H1 (cell line): ENCODE measurements at regions not wholly inside any gene's neighbourhood (a gene's known extent, or its start where the extent isn't known, plus 50 kb on each side); places are given as distances from the start of the nearest gene placed in this dataset.

Experiments
- CTCF ChIA-PET: fragments of 300-600 bp; sonication (Branson Sonifier 250); formaldehyde crosslinking; loops from one replicate; lab custom pipeline; 2021; ENCODE audit not compliant: partially characterized antibody; lab: Charles Lee
- POLR2A ChIA-PET: fragments of 300-600 bp; sonication (Branson Sonifier 250); formaldehyde crosslinking; loops from one replicate; lab custom pipeline; 2021; ENCODE audit warnings: inconsistent platforms; ENCODE audit not compliant: partially characterized antibody; lab: Charles Lee
- DNase-seq, 2 experiments: peaks; one replicate each; pipeline versions ENCODE4 v3.0.0 to v3.0.0-alpha.2; 2010 to 2022; ENCODE audit warnings: low spot score in 2 of 2, low read depth in 1 of 2, mixed read lengths in 1 of 2
- FAIRE-seq: peaks from 2 replicates; lab custom pipeline; 2011; peaks lifted over from hg19 to GRCh38; lab: Jason Lieb, UNC
- H2AFZ ChIP-seq: 2 replicates; pipeline ENCODE4 v1.8.1; 2012; ENCODE audit warnings: low read length, inconsistent platforms
- H2AK5ac ChIP-seq: 2 replicates; pipeline ENCODE4 v1.6.1; 2013; ENCODE audit warnings: low read depth, low read length
- H2BK120ac ChIP-seq: replicated peaks from 2 replicates; pipeline ENCODE3; 2013; ENCODE audit warnings: low read depth, low read length, inconsistent platforms
- H2BK12ac ChIP-seq: 2 replicates; pipeline ENCODE4 v1.6.1; 2013; ENCODE audit warnings: low read depth, low read length
- H2BK15ac ChIP-seq: 2 replicates; pipeline ENCODE4 v1.6.1; 2013; ENCODE audit warnings: low read length
- H2BK20ac ChIP-seq: 2 replicates; pipeline ENCODE4 v1.6.1; 2013; ENCODE audit warnings: low read length
- H2BK5ac ChIP-seq: 2 replicates; pipeline ENCODE4 v1.6.1; 2013; ENCODE audit warnings: low read depth, low read length
- H3K14ac ChIP-seq: 2 replicates; pipeline ENCODE4 v1.6.1; 2013; ENCODE audit warnings: inconsistent platforms; ENCODE audit not compliant: insufficient read length
- H3K18ac ChIP-seq: 2 replicates; pipeline ENCODE4 v1.6.1; 2013; ENCODE audit warnings: low read length; ENCODE audit errors: extremely low read depth
- H3K23ac ChIP-seq: 2 replicates; pipeline ENCODE4 v1.6.1; 2013; ENCODE audit warnings: inconsistent platforms; ENCODE audit not compliant: insufficient read length
- H3K23me2 ChIP-seq: 2 replicates; pipeline ENCODE4 v1.6.1; 2013; ENCODE audit warnings: low read depth, low read length
- H3K27ac ChIP-seq: 2 replicates; pipeline ENCODE4 v1.6.1; 2011; ENCODE audit warnings: low read depth, low read length, inconsistent platforms
- H3K27me3 ChIP-seq, 4 experiments: replicated peaks in 1 of 4; 1 replicate in 1 of 4; 2 replicates in 3 of 4; pipeline versions ENCODE4 v1.6.1 to v1.8.1; 2011 to 2013; ENCODE audit warnings: low read length in 3 of 4, mild to moderate bottlenecking in 3 of 4, inconsistent platforms in 2 of 4, mixed read lengths in 2 of 4, moderate library complexity in 1 of 4; ENCODE audit not compliant: control insufficient read depth in 3 of 4, insufficient read depth in 3 of 4; ENCODE audit errors: extremely low read depth in 1 of 4
- H3K36me3 ChIP-seq, 4 experiments: 2 replicates each; pipeline versions ENCODE4 v1.6.1 to v1.8.1; 2011 to 2013; ENCODE audit warnings: mild to moderate bottlenecking in 4 of 4, low read length in 3 of 4, moderate library complexity in 2 of 4, control low read depth in 1 of 4, inconsistent platforms in 1 of 4; ENCODE audit not compliant: insufficient read depth in 4 of 4, control insufficient read depth in 2 of 4
- H3K4ac ChIP-seq: replicated peaks from 2 replicates; pipeline ENCODE3; 2013; ENCODE audit warnings: low read length, low read depth, mixed read lengths, inconsistent platforms; ENCODE audit not compliant: insufficient read length
- H3K4me1 ChIP-seq, 4 experiments: replicated peaks in 1 of 4; 1 replicate in 1 of 4; 2 replicates in 3 of 4; pipeline versions ENCODE4 v1.6.1 to v1.8.1; 2011 to 2013; ENCODE audit warnings: low read length in 3 of 4, inconsistent platforms in 2 of 4, mixed read lengths in 1 of 4; ENCODE audit not compliant: insufficient read depth in 4 of 4, control insufficient read depth in 3 of 4
- H3K4me2 ChIP-seq, 2 experiments: 2 replicates each; pipeline versions ENCODE4 v1.6.1 to v1.8.1; 2011 to 2013; ENCODE audit warnings: low read depth in 2 of 2, low read length in 2 of 2, control low read depth in 1 of 2, inconsistent platforms in 1 of 2, mild to moderate bottlenecking in 1 of 2; ENCODE audit not compliant: insufficient read depth in 1 of 2
- H3K4me3 ChIP-seq, 4 experiments: fragments of 200-600, 300-600 bp in 1 of 4; sonication (generic), shearing (Covaris generic), sonication (Bioruptor Twin) in 1 of 4; 2 replicates each; pipeline versions ENCODE4 v1.5.1 to v1.8.1; 2011 to 2016; ENCODE audit warnings: low read length in 4 of 4, low read depth in 3 of 4, control low read depth in 2 of 4, inconsistent platforms in 2 of 4, mild to moderate bottlenecking in 2 of 4, mixed read lengths in 1 of 4, moderate library complexity in 1 of 4; ENCODE audit not compliant: insufficient read depth in 2 of 4; ENCODE audit errors: extremely low read depth in 1 of 4
- H3K56ac ChIP-seq: replicated peaks from 2 replicates; pipeline ENCODE3; 2013; ENCODE audit warnings: low read depth, mild to moderate bottlenecking, mixed read lengths, low read length, inconsistent platforms; ENCODE audit not compliant: insufficient read length
- H3K79me1 ChIP-seq: 2 replicates; pipeline ENCODE4 v1.6.1; 2013; ENCODE audit warnings: low read depth, low read length, control low read depth
- H3K79me2 ChIP-seq, 2 experiments: 2 replicates each; pipeline versions ENCODE4 v1.6.1 to v1.8.1; 2012 to 2013; ENCODE audit warnings: low read length in 2 of 2, mild to moderate bottlenecking in 2 of 2, inconsistent platforms in 1 of 2; ENCODE audit not compliant: insufficient read depth in 2 of 2, control insufficient read depth in 1 of 2
- H3K9ac ChIP-seq, 4 experiments: replicated peaks in 1 of 4; 1 replicate in 1 of 4; 2 replicates in 3 of 4; pipeline versions ENCODE4 v1.6.1 to v1.8.1; 2011 to 2013; ENCODE audit warnings: low read depth in 3 of 4, low read length in 3 of 4, control low read depth in 2 of 4, mild to moderate bottlenecking in 2 of 4, moderate library complexity in 2 of 4, inconsistent platforms in 1 of 4; ENCODE audit errors: extremely low read depth in 1 of 4
- H3K9me3 ChIP-seq, 2 experiments: 2 replicates each; pipeline versions ENCODE4 v1.6.1 to v1.8.1; 2012 to 2013; ENCODE audit warnings: mild to moderate bottlenecking in 2 of 2, moderate library complexity in 2 of 2, control low read depth in 1 of 2, inconsistent platforms in 1 of 2, low read depth in 1 of 2, low read length in 1 of 2, mixed read lengths in 1 of 2; ENCODE audit not compliant: insufficient read depth in 2 of 2
- H4K20me1 ChIP-seq, 2 experiments: replicated peaks in 1 of 2; 2 replicates each; pipeline versions ENCODE3 to v1.8.1; 2011 to 2013; ENCODE audit warnings: inconsistent platforms in 2 of 2, low read length in 2 of 2, mild to moderate bottlenecking in 1 of 2; ENCODE audit not compliant: insufficient read depth in 2 of 2, control insufficient read depth in 1 of 2
- H4K5ac ChIP-seq: 2 replicates; pipeline ENCODE4 v1.6.1; 2013; ENCODE audit warnings: low read length, low read depth, mixed read lengths, inconsistent platforms; ENCODE audit not compliant: insufficient read length
- H4K8ac ChIP-seq: 2 replicates; pipeline ENCODE4 v1.8.0; 2013; ENCODE audit warnings: mild to moderate bottlenecking, moderate library complexity, low read length, inconsistent platforms; ENCODE audit not compliant: insufficient read depth; ENCODE audit errors: extremely low read depth
- H4K91ac ChIP-seq: replicated peaks from 2 replicates; pipeline ENCODE3; 2013; ENCODE audit warnings: low read length, mixed read lengths, inconsistent platforms; ENCODE audit not compliant: insufficient read length
- EGR1 ChIP-seq: IDR thresholded peaks from 2 replicates; pipeline ENCODE4 v1.6.1; 2011; ENCODE audit warnings: low read depth, low read length, borderline replicate concordance
- POU5F1 ChIP-seq: IDR thresholded peaks from 2 replicates; pipeline ENCODE4 v1.6.1; 2011; ENCODE audit warnings: low read depth, mild to moderate bottlenecking, low read length, moderate library complexity
- WGBS, 2 experiments: shearing (Covaris generic) in 1 of 2; methylation state at CpG; one replicate each; pipeline versions ENCODE4 v1.1.6 to v1.1.7; 2013 to 2015; ENCODE audit warnings: low lambda C conversion rate in 2 of 2, mixed read lengths in 2 of 2, inconsistent platforms in 1 of 2, low coverage in 1 of 2, missing lambda C conversion rate in 1 of 2; ENCODE audit not compliant: insufficient replicate concordance in 2 of 2, insufficient coverage in 1 of 2, insufficient read length in 1 of 2; ENCODE audit errors: extremely low coverage in 1 of 2, missing lambda C conversion rate in 1 of 2; 5-methylcytosine and 5-hydroxymethylcytosine counted together

DNA sequence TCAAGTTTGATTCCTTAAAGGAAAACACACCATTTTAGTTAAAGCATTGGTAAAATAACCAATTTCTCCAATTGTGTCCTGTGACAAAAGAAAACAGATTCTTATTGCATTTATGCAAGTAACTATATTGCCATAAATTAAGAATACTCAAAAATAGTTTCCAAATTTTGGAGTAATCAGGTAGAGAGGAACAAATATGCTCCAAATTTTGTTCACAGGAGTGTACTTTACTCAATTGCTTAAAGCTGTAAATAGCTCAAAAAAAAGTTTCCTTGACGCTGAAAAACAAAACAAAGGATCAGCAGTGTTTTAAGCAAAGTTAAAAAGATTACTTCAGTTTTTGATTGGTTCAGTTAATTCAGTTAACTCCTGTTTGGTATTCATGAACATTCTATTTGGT lies 52.2 kb upstream of the INHBA start:
- H3K27me3 ChIP-seq = no peaks in the 10 kb centered on the region
- no peak overlapping the region for H2AK5ac ChIP-seq
- no peak for FAIRE-seq

More for the DNA sequence above, 52.2 kb upstream of the INHBA start:
- Histone ChIP-seq H3K36me3 (peaks cover 0 to 3% (median 0%) of the 10 kb centered on the region in 4 experiments; a peak in 1 of 8 replicates), H3K79me1 (no peaks in the 10 kb centered on the region), H3K4me3 (no peak overlapping the region), H3K4me1 (no peaks in the 10 kb centered on the region), H3K27ac (no peak overlapping the region), H3K23me2 (no peaks in the 10 kb centered on the region), H3K14ac (no peak overlapping the region), H3K4ac (no peak overlapping the region), H2BK12ac (no peak overlapping the region), H4K20me1 (no peaks in the 10 kb centered on the region), H2BK5ac (no peak overlapping the region), H3K9ac (no peak overlapping the region), H3K79me2 (no peaks in the 10 kb centered on the region), H4K91ac (no peak overlapping the region), H3K9me3 (peaks cover 23 to 44% of the 10 kb centered on the region in 2 experiments), H2AFZ (no peak overlapping the region), H2BK120ac (no peak overlapping the region), H3K4me2 (no peak overlapping the region), H2BK15ac (no peak overlapping the region), H4K5ac (no peak overlapping the region), H4K8ac (no peak overlapping the region), H3K56ac (no peak overlapping the region), H3K23ac (no peak overlapping the region), H2BK20ac (no peak overlapping the region), H3K18ac (no peak overlapping the region)
- no peak for DNase-seq
- TF ChIP-seq POU5F1 (peak; percentile 28; the same call in 1 of the 2 replicates), EGR1 (no peak)
- ChIA-PET POLR2A (no interaction called here), CTCF (interaction anchor here (0.8 to 1.0 kb wide), 2 partner anchors 17 to 186 kb away, joined by 3 read pairs; no protein-coding TSS in a partner anchor)
- 84% methylated on average over 1 of the region's 1 CpG; no CpG with 5 or more reads in 1 of the 2 experiments for WGBS, 2 experiments
